Keratinocyte (primary cell): ENCODE measurements at regions not wholly inside any gene's neighbourhood (a gene's known extent, or its start where the extent isn't known, plus 50 kb on each side); places are given as distances from the start of the nearest gene placed in this dataset.

Experiments
- CTCF ChIP-seq, 3 experiments: IDR thresholded peaks in 1 of 3; conservative IDR thresholded peaks in 1 of 3; optimal IDR thresholded peaks in 1 of 3; 2 replicates in 2 of 3; 3 replicates in 1 of 3; pipeline versions ENCODE3 to v1.5.1; 2011; ENCODE audit warnings: low read length in 3 of 3, mild to moderate bottlenecking in 3 of 3, moderate library complexity in 2 of 3, control low read depth in 1 of 3, inconsistent platforms in 1 of 3; ENCODE audit not compliant: insufficient read depth in 2 of 3; ENCODE audit errors: extremely low read depth in 1 of 3
- EZH2 ChIP-seq: IDR thresholded peaks from one replicate; pipeline ENCODE4 v1.6.1; 2012; ENCODE audit warnings: inconsistent platforms, mild to moderate bottlenecking, low read length, moderate library complexity

- TF ChIP-seq CTCF (optimal IDR thresholded peaks at IDR 0.05 in 1 of 3, IDR thresholded peaks at IDR 0.05 in 1 of 3, conservative IDR thresholded peaks at IDR 0.05 in 1 of 3; ENCODE audit: extremely low read depth in 1 of 3, insufficient read depth in 2 of 3, low read length in 3 of 3) (no peak), EZH2 (no peak)
These were observed 687.9 kb upstream of the RGMB start for GRCh38 chr5:98085593-98085992.
